ENCODE measurements at regions not wholly inside any gene's neighbourhood (a gene's known extent, or its start where the extent isn't known, plus 50 kb on each side); places are given as distances from the start of the nearest gene placed in this dataset.

GRCh38 chr6:128632131-128632530, 111.7 kb upstream of the PTPRK start:
- TF ChIP-seq REST (IDR thresholded peaks at IDR 0.05; ENCODE audit: insufficient replicate concordance, low read depth) (no peak), POLR2AphosphoS5 (IDR thresholded peaks at IDR 0.05; ENCODE audit: low read depth) (no peak), SPI1 (IDR thresholded peaks at IDR 0.05; ENCODE audit: borderline replicate concordance, low read depth) (no peak), CTCF (IDR thresholded peaks at IDR 0.05; ENCODE audit: insufficient read depth, low read length) (no peak), GABPA (IDR thresholded peaks at IDR 0.05; ENCODE audit: low read depth) (no peak)
- Histone ChIP-seq H3K27ac (replicated peaks) (no peak overlapping the region), H3K4me3 (replicated peaks; ENCODE audit: insufficient read depth, low read length) (no peak overlapping the region), H3K27me3 (ENCODE audit: insufficient read depth, poor library complexity, severe bottlenecking) (no peaks in the 10 kb centered on the region)
- DNase-seq (ENCODE audit: low read depth in 1 of 2, low spot score in 1 of 2): no peak

- TF ChIP-seq SPI1 (IDR thresholded peaks at IDR 0.05; ENCODE audit: borderline replicate concordance, low read depth): no peak
- no peak for TF ChIP-seq CTCF (IDR thresholded peaks at IDR 0.05; ENCODE audit: insufficient read depth, low read length)
- TF ChIP-seq GABPA (IDR thresholded peaks at IDR 0.05; ENCODE audit: low read depth): no peak
- no peak for TF ChIP-seq REST (IDR thresholded peaks at IDR 0.05; ENCODE audit: insufficient replicate concordance, low read depth)
- TF ChIP-seq POLR2AphosphoS5 (IDR thresholded peaks at IDR 0.05; ENCODE audit: low read depth): no peak
Observed at GRCh38 chr6:128631031-128631430, 110.6 kb upstream of the PTPRK start.

GRCh38 chr6:128630213-128630612, 109.8 kb upstream of the PTPRK start:
- H3K27me3 ChIP-seq (ENCODE audit: insufficient read depth, poor library complexity, severe bottlenecking): no peaks in the 10 kb centered on the region

More at GRCh38 chr6:128631031-128631430, 110.6 kb upstream of the PTPRK start:
- Histone ChIP-seq H3K4me3 (replicated peaks; ENCODE audit: insufficient read depth, low read length) (no peak overlapping the region), H3K27ac (replicated peaks) (no peak overlapping the region), H3K27me3 (ENCODE audit: insufficient read depth, poor library complexity, severe bottlenecking) (no peaks in the 10 kb centered on the region)
- no peak for DNase-seq (ENCODE audit: low read depth in 1 of 2, low spot score in 1 of 2)

More at GRCh38 chr6:128630213-128630612, 109.8 kb upstream of the PTPRK start:
- no peak for DNase-seq (ENCODE audit: low read depth in 1 of 2, low spot score in 1 of 2)
- H3K4me3 ChIP-seq (replicated peaks; ENCODE audit: insufficient read depth, low read length): no peak overlapping the region
- H3K27ac ChIP-seq (replicated peaks): no peak overlapping the region
- TF ChIP-seq POLR2AphosphoS5 (IDR thresholded peaks at IDR 0.05; ENCODE audit: low read depth) (no peak), SPI1 (IDR thresholded peaks at IDR 0.05; ENCODE audit: borderline replicate concordance, low read depth) (no peak), GABPA (IDR thresholded peaks at IDR 0.05; ENCODE audit: low read depth) (no peak), CTCF (IDR thresholded peaks at IDR 0.05; ENCODE audit: insufficient read depth, low read length) (no peak)
